Vagina (tissue), 2 donors: ENCODE measurements at regions not wholly inside any gene's neighbourhood (a gene's known extent, or its start where the extent isn't known, plus 50 kb on each side); places are given as distances from the start of the nearest gene placed in this dataset.

ENCODE experiments used
- DNase-seq, 2 donors: peaks; one replicate each; pipeline ENCODE4 v3.0.0-alpha.2; 2017; ENCODE audit errors: extremely low spot score in 2 of 2
- H3K27ac ChIP-seq: fragments of 200-600 bp; sonication (generic); one replicate; pipeline ENCODE4 v1.5.1; 2019
- H3K27me3 ChIP-seq: fragments of 200-600 bp; sonication (generic); one replicate; pipeline ENCODE4 v1.5.1; 2019
- H3K36me3 ChIP-seq, 2 donors: fragments of 200-600 bp; sonication (generic); one replicate each; pipeline ENCODE4 v1.5.1; 2017 to 2019
- H3K4me1 ChIP-seq: fragments of 200-600 bp; sonication (generic); one replicate; pipeline ENCODE4 v1.5.1; 2019
- H3K4me3 ChIP-seq, 2 donors: fragments of 200-600 bp; sonication (generic); 1 replicate in 1 of 2; 2 replicates in 1 of 2; pipeline ENCODE4 v1.5.1; 2016 to 2019
- H3K9me3 ChIP-seq: fragments of 200-600 bp; sonication (generic); one replicate; pipeline ENCODE4 v1.5.1; 2019
- POLR2A ChIP-seq, 2 donors: fragments of 450-650 bp; IDR thresholded peaks; one replicate each; pipeline ENCODE4 v1.6.1; 2017; ENCODE audit warnings: antibody characterized with exemption in 2 of 2, mild to moderate bottlenecking in 2 of 2, moderate library complexity in 2 of 2
- POLR2AphosphoS5 ChIP-seq, 2 donors: sonication (generic); formaldehyde crosslinking; IDR thresholded peaks; one replicate each; pipeline ENCODE4 v1.9.0; 2017; ENCODE audit warnings: antibody characterized with exemption in 2 of 2, mild to moderate bottlenecking in 2 of 2, low read depth in 1 of 2; ENCODE audit not compliant: insufficient read depth in 1 of 2
- intact Hi-C: fragments of 100-400 bp; cut with DNase I; formaldehyde crosslinking; loops from one replicate; pipeline ENCODE4 v1.15.1; 2023
- TF ChIP-seq, protein P1 (sequence below), 3 experiments: fragments of 450-650 bp in 2 of 3; fragments of 200-600 bp in 1 of 3; sonication (generic) in 1 of 3; IDR thresholded peaks; one replicate each; pipeline ENCODE4 v1.5.1; 2017 to 2019; ENCODE audit warnings: antibody characterized with exemption in 3 of 3, mild to moderate bottlenecking in 2 of 3, moderate library complexity in 2 of 3

DNA sequence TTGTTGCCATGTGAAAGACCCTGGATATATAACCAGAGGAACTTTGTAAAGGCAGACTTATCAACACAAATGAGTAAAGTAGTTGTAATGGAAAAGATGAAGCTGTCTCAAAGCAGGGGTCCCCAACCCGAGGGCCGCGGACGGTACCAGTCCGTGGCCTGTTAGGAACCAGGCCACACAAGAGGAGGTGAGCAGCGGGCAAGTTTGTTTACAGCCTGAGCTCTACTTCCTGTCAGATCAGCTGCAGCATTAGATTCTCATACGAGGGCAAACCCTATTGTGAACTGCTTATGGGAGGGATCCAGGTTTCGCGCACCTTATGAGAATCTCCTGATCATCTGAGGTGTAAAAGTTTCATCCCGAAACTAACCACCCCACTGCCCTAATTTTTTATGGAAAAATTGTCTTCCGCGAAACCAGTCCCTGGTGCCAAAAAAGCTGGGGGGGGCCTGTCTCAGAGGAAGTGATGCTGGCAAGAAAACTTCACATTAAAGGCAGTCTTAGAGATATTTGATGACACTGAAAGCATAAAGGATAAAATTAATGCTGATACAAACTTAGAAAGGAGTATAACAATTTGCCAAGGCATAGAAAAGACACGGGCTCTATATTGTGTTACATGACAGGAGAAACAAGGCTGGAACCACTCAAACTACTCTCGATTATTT, 57.5 kb upstream of the MSTN start:
- DNase-seq = no peak
- Histone ChIP-seq H3K27ac (no peak overlapping the region), H3K27me3 (no peaks in the 10 kb centered on the region), H3K9me3 (no peaks in the 10 kb centered on the region), H3K36me3 (no peaks in the 10 kb centered on the region), H3K4me1 (peaks cover 5% of the 10 kb centered on the region), H3K4me3 (peak overlapping the region in 1 of 2 donors; percentile 5)
- TF ChIP-seq, protein P1, sequence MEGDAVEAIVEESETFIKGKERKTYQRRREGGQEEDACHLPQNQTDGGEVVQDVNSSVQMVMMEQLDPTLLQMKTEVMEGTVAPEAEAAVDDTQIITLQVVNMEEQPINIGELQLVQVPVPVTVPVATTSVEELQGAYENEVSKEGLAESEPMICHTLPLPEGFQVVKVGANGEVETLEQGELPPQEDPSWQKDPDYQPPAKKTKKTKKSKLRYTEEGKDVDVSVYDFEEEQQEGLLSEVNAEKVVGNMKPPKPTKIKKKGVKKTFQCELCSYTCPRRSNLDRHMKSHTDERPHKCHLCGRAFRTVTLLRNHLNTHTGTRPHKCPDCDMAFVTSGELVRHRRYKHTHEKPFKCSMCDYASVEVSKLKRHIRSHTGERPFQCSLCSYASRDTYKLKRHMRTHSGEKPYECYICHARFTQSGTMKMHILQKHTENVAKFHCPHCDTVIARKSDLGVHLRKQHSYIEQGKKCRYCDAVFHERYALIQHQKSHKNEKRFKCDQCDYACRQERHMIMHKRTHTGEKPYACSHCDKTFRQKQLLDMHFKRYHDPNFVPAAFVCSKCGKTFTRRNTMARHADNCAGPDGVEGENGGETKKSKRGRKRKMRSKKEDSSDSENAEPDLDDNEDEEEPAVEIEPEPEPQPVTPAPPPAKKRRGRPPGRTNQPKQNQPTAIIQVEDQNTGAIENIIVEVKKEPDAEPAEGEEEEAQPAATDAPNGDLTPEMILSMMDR (IDR thresholded peaks at IDR 0.05) = no peak
- TF ChIP-seq POLR2AphosphoS5 (IDR thresholded peaks at IDR 0.05; ENCODE audit: insufficient read depth in 1 of 2, low read depth in 1 of 2) (no peak), POLR2A (IDR thresholded peaks at IDR 0.05) (no peak)
- intact Hi-C loops = no loop called here

DNA sequence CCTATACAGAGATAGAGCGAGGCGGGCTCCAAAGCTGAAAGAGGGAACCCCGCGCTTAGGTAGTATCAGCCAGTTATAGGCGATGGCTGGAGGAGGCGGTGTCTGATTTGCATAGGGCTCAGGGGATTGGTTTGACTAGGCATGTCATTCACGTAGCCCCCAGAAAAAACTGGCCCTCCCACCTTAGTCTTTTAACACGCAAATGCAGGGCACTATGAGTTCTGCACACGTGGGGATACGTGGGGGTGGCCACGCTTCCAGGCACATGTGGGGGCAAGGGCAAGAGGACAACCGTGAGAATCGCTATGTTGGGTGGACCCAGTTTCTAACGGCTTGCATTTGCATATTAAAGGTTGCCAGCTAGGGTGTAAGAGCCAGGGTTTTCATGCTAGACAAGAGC, 56.7 kb upstream of the MSTN start:
- DNase-seq = no peak
- TF ChIP-seq, protein P1 (IDR thresholded peaks at IDR 0.05) = no peak
- TF ChIP-seq POLR2A (IDR thresholded peaks at IDR 0.05) (no peak), POLR2AphosphoS5 (IDR thresholded peaks at IDR 0.05; ENCODE audit: insufficient read depth in 1 of 2, low read depth in 1 of 2) (no peak)
- Histone ChIP-seq H3K4me1 (peaks cover 5% of the 10 kb centered on the region), H3K36me3 (no peaks in the 10 kb centered on the region), H3K27ac (no peak overlapping the region), H3K9me3 (no peaks in the 10 kb centered on the region), H3K4me3 (peak overlapping the region in 1 of 2 donors; percentile 5), H3K27me3 (no peaks in the 10 kb centered on the region)
- intact Hi-C loops = no loop called here

- Histone ChIP-seq H3K27me3 (no peaks in the 10 kb centered on the region), H3K4me1 (peaks cover 5% of the 10 kb centered on the region), H3K9me3 (no peaks in the 10 kb centered on the region), H3K27ac (no peak overlapping the region), H3K36me3 (no peaks in the 10 kb centered on the region), H3K4me3 (no peak overlapping the region)
- intact Hi-C loops = no loop called here
- TF ChIP-seq, protein P1 (IDR thresholded peaks at IDR 0.05) = no peak
- TF ChIP-seq POLR2AphosphoS5 (IDR thresholded peaks at IDR 0.05; ENCODE audit: insufficient read depth in 1 of 2, low read depth in 1 of 2) (no peak), POLR2A (IDR thresholded peaks at IDR 0.05) (no peak)
- DNase-seq = no peak
These were observed 54.8 kb upstream of the MSTN start for GRCh38 chr2:190117305-190117704.

GRCh38 chr2:190113000-190113399, 50.5 kb upstream of the MSTN start:
- Histone ChIP-seq H3K27me3 (no peaks in the 10 kb centered on the region), H3K9me3 (no peaks in the 10 kb centered on the region), H3K27ac (no peak overlapping the region), H3K4me3 (no peak overlapping the region), H3K36me3 (no peaks in the 10 kb centered on the region), H3K4me1 (no peaks in the 10 kb centered on the region)
- TF ChIP-seq POLR2A (IDR thresholded peaks at IDR 0.05) (no peak), POLR2AphosphoS5 (IDR thresholded peaks at IDR 0.05; ENCODE audit: insufficient read depth in 1 of 2, low read depth in 1 of 2) (no peak)
- TF ChIP-seq, protein P1 (IDR thresholded peaks at IDR 0.05) = no peak
- no peak for DNase-seq
- intact Hi-C loops = no loop called here
